Endodermal cell (in vitro differentiated cells): ENCODE measurements at regions not wholly inside any gene's neighbourhood (a gene's known extent, or its start where the extent isn't known, plus 50 kb on each side); places are given as distances from the start of the nearest gene placed in this dataset.

Experiments used
- DNase-seq: peaks from one replicate; pipeline ENCODE4 v3.0.0-alpha.2; 2017
- H3K27ac ChIP-seq: 2 replicates; pipeline ENCODE4 v1.5.1; 2013; ENCODE audit warnings: mild to moderate bottlenecking, low read depth, low read length, moderate library complexity
- H3K27me3 ChIP-seq: 2 replicates; pipeline ENCODE4 v1.6.1; 2013; ENCODE audit warnings: mild to moderate bottlenecking, low read length, moderate library complexity; ENCODE audit not compliant: insufficient read depth, control insufficient read depth, poor library complexity, severe bottlenecking
- H3K36me3 ChIP-seq: 2 replicates; pipeline ENCODE4 v1.7.0; 2013; ENCODE audit warnings: mild to moderate bottlenecking, low read length, moderate library complexity; ENCODE audit not compliant: control insufficient read depth, insufficient read depth
- H3K4me1 ChIP-seq: one replicate; pipeline ENCODE4 v1.7.0; 2013; ENCODE audit warnings: low read length; ENCODE audit not compliant: control insufficient read depth, insufficient read depth
- H3K4me3 ChIP-seq: 2 replicates; pipeline ENCODE4 v1.5.1; 2013; ENCODE audit warnings: mild to moderate bottlenecking, low read length, moderate library complexity
- H3K9ac ChIP-seq: 2 replicates; pipeline ENCODE4 v1.6.1; 2013; ENCODE audit warnings: mild to moderate bottlenecking, low read length, moderate library complexity; ENCODE audit not compliant: poor library complexity, severe bottlenecking; ENCODE audit errors: extremely low read depth
- H3K9me3 ChIP-seq: 2 replicates; pipeline ENCODE4 v1.6.1; 2013; ENCODE audit warnings: mild to moderate bottlenecking, low read length, moderate library complexity; ENCODE audit not compliant: control insufficient read depth
- H3K27ac Mint-ChIP-seq: 2 replicates; pipeline ENCODE4 v1.8.0; 2020; ENCODE audit warnings: mixed read lengths
- H3K27me3 Mint-ChIP-seq: 2 replicates; pipeline ENCODE4 v1.8.0; 2021; ENCODE audit warnings: mild to moderate bottlenecking, mixed read lengths; ENCODE audit not compliant: insufficient read depth
- H3K36me3 Mint-ChIP-seq: 2 replicates; pipeline ENCODE4 v1.8.0; 2020; ENCODE audit warnings: low read depth, mixed read lengths
- H3K4me1 Mint-ChIP-seq: 2 replicates; pipeline ENCODE4 v1.8.0; 2020; ENCODE audit warnings: mixed read lengths
- H3K4me3 Mint-ChIP-seq: 2 replicates; pipeline ENCODE4 v1.8.0; 2020; ENCODE audit warnings: mild to moderate bottlenecking, moderate library complexity, mixed read lengths
- H3K9me3 Mint-ChIP-seq: 2 replicates; pipeline ENCODE4 v1.8.0; 2020; ENCODE audit warnings: mild to moderate bottlenecking, mixed read lengths
- CTCF ChIP-seq: fragments of 200-600 bp; sonication (generic); conservative IDR thresholded peaks from 2 replicates; pipeline ENCODE4 v1.5.0; 2021; ENCODE audit warnings: antibody characterized with exemption, mild to moderate bottlenecking
- WGBS, 2 experiments: methylation state at CpG; one replicate each; pipeline versions ENCODE4 v1.1.5 to v1.1.7; 2013; ENCODE audit warnings: missing lambda C conversion rate in 2 of 2, mixed read lengths in 1 of 2; ENCODE audit not compliant: insufficient coverage in 1 of 2, insufficient read length in 1 of 2; 5-methylcytosine and 5-hydroxymethylcytosine counted together

GRCh38 chr3:23111797-23112196 lies 91.3 kb upstream of the UBE2E2 start:
- Mint-ChIP-seq H3K27me3 (peaks cover 2% of the 10 kb centered on the region), H3K4me3 (no peak overlapping the region), H3K9me3 (no peaks in the 10 kb centered on the region), H3K27ac (no peak overlapping the region), H3K36me3 (no peaks in the 10 kb centered on the region), H3K4me1 (peaks cover 10% of the 10 kb centered on the region)
- no peak for DNase-seq
- peaks cover 4% of the 10 kb centered on the region for H3K4me1 ChIP-seq
- no peak overlapping the region for H3K27ac ChIP-seq
- 98 to 100% methylated on average over 2 to 3 of the region's 3 CpGs for WGBS, 2 experiments
- H3K9me3 ChIP-seq = no peaks in the 10 kb centered on the region
- no peak for TF ChIP-seq CTCF
- no peak overlapping the region for H3K9ac ChIP-seq
- no peaks in the 10 kb centered on the region for H3K36me3 ChIP-seq
- H3K4me3 ChIP-seq = no peak overlapping the region
- H3K27me3 ChIP-seq = no peaks in the 10 kb centered on the region

- Mint-ChIP-seq H3K36me3 (no peaks in the 10 kb centered on the region), H3K27me3 (peaks cover 2% of the 10 kb centered on the region), H3K4me3 (no peak overlapping the region), H3K27ac (no peak overlapping the region), H3K4me1 (peaks cover 13% of the 10 kb centered on the region), H3K9me3 (no peaks in the 10 kb centered on the region)
- WGBS, 2 experiments = 63 to 77% methylated on average over 1 of the region's 1 CpG
- Histone ChIP-seq H3K4me3 (no peak overlapping the region), H3K4me1 (peaks cover 4% of the 10 kb centered on the region), H3K9ac (no peak overlapping the region), H3K9me3 (no peaks in the 10 kb centered on the region), H3K36me3 (no peaks in the 10 kb centered on the region), H3K27me3 (no peaks in the 10 kb centered on the region), H3K27ac (no peak overlapping the region)
- peak; percentile 69 for DNase-seq
- no peak for TF ChIP-seq CTCF
These were observed 90.6 kb upstream of the UBE2E2 start for GRCh38 chr3:23112491-23112890.

- H3K9me3 Mint-ChIP-seq = no peaks in the 10 kb centered on the region
- Histone ChIP-seq H3K4me1 (peaks cover under 1% of the 10 kb centered on the region), H3K27ac (no peak overlapping the region), H3K9ac (no peak overlapping the region), H3K36me3 (no peaks in the 10 kb centered on the region), H3K27me3 (no peaks in the 10 kb centered on the region), H3K4me3 (no peak overlapping the region), H3K9me3 (no peaks in the 10 kb centered on the region)
- DNase-seq = no peak
- H3K27me3 Mint-ChIP-seq = peaks cover 2% of the 10 kb centered on the region
- H3K4me3 Mint-ChIP-seq = no peak overlapping the region
- no peak for TF ChIP-seq CTCF
- H3K36me3 Mint-ChIP-seq = no peaks in the 10 kb centered on the region
- H3K4me1 Mint-ChIP-seq = peaks cover 14% of the 10 kb centered on the region
- WGBS, 2 experiments = 92 to 93% methylated on average over 8 to 9 of the region's 9 CpGs
- H3K27ac Mint-ChIP-seq = no peak overlapping the region
These were observed 89.5 kb upstream of the UBE2E2 start for GRCh38 chr3:23113455-23114171.
